GM18909 (cell line): ENCODE measurements at regions not wholly inside any gene's neighbourhood (a gene's known extent, or its start where the extent isn't known, plus 50 kb on each side); places are given as distances from the start of the nearest gene placed in this dataset.
"Not testable (repeated sequence)": the region's sequence is repeated elsewhere in the genome, so short reads cannot be mapped to it uniquely, and the experiment has no call there.

Source experiments
- ATAC-seq: cut with Tn5 transposase; IDR thresholded peaks from one replicate; pipeline ENCODE4 v1.9.1; 2021; ENCODE audit warnings: mild to moderate bottlenecking; ENCODE audit not compliant: unreplicated experiment, poor library complexity

GRCh38 chr6:103534095-103534494, 1325.6 kb downstream of the HACE1 start:
- ATAC-seq: no peak

GRCh38 chr6:103522045-103522444, 1337.7 kb downstream of the HACE1 start:
- no peak for ATAC-seq

- no peak for ATAC-seq
These were observed 1343.4 kb downstream of the HACE1 start for GRCh38 chr6:103516336-103516735.

GRCh38 chr6:103507052-103507451, 1352.7 kb downstream of the HACE1 start:
- ATAC-seq: no peak

- ATAC-seq: no peak
These were observed 1354.6 kb downstream of the HACE1 start for GRCh38 chr6:103505155-103505518.

GRCh38 chr6:103504501-103505154, 1355.1 kb downstream of the HACE1 start:
- ATAC-seq: no peak

- ATAC-seq: not testable (repeated sequence)
These were observed 1363.1 kb downstream of the HACE1 start for GRCh38 chr6:103496588-103496987.

- ATAC-seq: no peak
These were observed 1403.1 kb downstream of the HACE1 start for GRCh38 chr6:103456652-103457051.

- ATAC-seq: no peak
These were observed 1404.4 kb downstream of the HACE1 start for GRCh38 chr6:103455275-103455674.

GRCh38 chr6:103409475-103409874, 1450.2 kb downstream of the HACE1 start:
- ATAC-seq: no peak

- ATAC-seq: no peak
These were observed 1454.4 kb downstream of the HACE1 start for GRCh38 chr6:103405321-103405720.

- no peak for ATAC-seq
These were observed 1454.9 kb downstream of the HACE1 start for GRCh38 chr6:103404799-103405198.

- ATAC-seq: no peak
These were observed 1463.0 kb downstream of the HACE1 start for GRCh38 chr6:103396768-103397167.

- ATAC-seq: no peak
These were observed 1480.4 kb downstream of the HACE1 start for GRCh38 chr6:103379272-103379671.

- ATAC-seq: no peak
These were observed 1492.5 kb downstream of the HACE1 start for GRCh38 chr6:103367212-103367611.

GRCh38 chr6:103356531-103356930, 1503.2 kb downstream of the HACE1 start:
- ATAC-seq: no peak

GRCh38 chr6:103344554-103345163, 1515.1 kb downstream of the HACE1 start:
- no peak for ATAC-seq

- ATAC-seq: no peak
These were observed 1524.3 kb downstream of the HACE1 start for GRCh38 chr6:103335412-103335811.

GRCh38 chr6:103326760-103327757, 1532.7 kb downstream of the HACE1 start:
- ATAC-seq: no peak

GRCh38 chr6:103313432-103313831, 1546.3 kb downstream of the HACE1 start:
- no peak for ATAC-seq

GRCh38 chr6:103294376-103294775, 1565.3 kb downstream of the HACE1 start:
- not testable (repeated sequence) for ATAC-seq
